ENCODE measurements at regions not wholly inside any gene's neighbourhood (a gene's known extent, or its start where the extent isn't known, plus 50 kb on each side); places are given as distances from the start of the nearest gene placed in this dataset.

DNA sequence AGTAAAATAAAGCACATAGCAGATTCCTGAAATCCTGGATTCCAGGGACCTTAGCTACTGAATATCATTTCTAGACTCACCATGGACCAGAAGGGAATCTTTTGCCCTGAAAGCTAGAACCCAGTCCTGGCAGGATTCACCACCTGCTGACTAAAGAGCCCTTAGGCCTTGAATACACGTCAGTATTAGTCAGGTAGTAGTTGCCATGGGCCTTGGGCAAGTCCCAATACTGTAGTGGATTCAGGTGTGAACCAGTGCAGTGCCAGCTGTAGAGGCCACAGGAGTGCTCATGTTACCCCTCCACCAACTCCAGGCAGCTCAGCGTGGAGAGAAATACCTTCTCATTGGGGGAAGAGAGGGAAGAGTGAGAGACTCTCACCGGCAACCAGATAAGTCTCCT lies 64.1 kb upstream of the UBQLN2 start:
- TF ChIP-seq, protein P1, sequence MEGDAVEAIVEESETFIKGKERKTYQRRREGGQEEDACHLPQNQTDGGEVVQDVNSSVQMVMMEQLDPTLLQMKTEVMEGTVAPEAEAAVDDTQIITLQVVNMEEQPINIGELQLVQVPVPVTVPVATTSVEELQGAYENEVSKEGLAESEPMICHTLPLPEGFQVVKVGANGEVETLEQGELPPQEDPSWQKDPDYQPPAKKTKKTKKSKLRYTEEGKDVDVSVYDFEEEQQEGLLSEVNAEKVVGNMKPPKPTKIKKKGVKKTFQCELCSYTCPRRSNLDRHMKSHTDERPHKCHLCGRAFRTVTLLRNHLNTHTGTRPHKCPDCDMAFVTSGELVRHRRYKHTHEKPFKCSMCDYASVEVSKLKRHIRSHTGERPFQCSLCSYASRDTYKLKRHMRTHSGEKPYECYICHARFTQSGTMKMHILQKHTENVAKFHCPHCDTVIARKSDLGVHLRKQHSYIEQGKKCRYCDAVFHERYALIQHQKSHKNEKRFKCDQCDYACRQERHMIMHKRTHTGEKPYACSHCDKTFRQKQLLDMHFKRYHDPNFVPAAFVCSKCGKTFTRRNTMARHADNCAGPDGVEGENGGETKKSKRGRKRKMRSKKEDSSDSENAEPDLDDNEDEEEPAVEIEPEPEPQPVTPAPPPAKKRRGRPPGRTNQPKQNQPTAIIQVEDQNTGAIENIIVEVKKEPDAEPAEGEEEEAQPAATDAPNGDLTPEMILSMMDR (IDR thresholded peaks at IDR 0.05), result no peak
- TF ChIP-seq POLR2A (IDR thresholded peaks at IDR 0.05), result no peak

Data from stomach (tissue), 4 donors.